ENCODE measurements at regions not wholly inside any gene's neighbourhood (a gene's known extent, or its start where the extent isn't known, plus 50 kb on each side); places are given as distances from the start of the nearest gene placed in this dataset.

GRCh38 chr2:63780518-63781155 is 61.1 kb upstream of the UGP2 start:
- Histone ChIP-seq H3K4me1 (no peaks in the 10 kb centered on the region), H3K36me3 (no peaks in the 10 kb centered on the region), H3K9me3 (no peaks in the 10 kb centered on the region), H3K27me3 (replicated peaks in 1 of 7) (no peaks in the 10 kb centered on the region), H3K4me3 (no peak overlapping the region), H3K27ac (no peak overlapping the region)
- TF ChIP-seq POLR2AphosphoS5 (IDR thresholded peaks at IDR 0.05), result no peak
- 42 to 65% (median 63%) methylated on average over 3 of the region's 3 CpGs for WGBS, 5 donors
- no peak for DNase-seq
- intact Hi-C loops (cut with DNase I; ENCODE audit: low total_unique reads), result no loop called here

GRCh38 chr2:63784461-63784860 is 57.2 kb upstream of the UGP2 start:
- Histone ChIP-seq H3K9me3 (no peaks in the 10 kb centered on the region), H3K4me3 (no peak overlapping the region), H3K27ac (no peak overlapping the region), H3K27me3 (replicated peaks in 1 of 7) (no peaks in the 10 kb centered on the region), H3K36me3 (no peaks in the 10 kb centered on the region), H3K4me1 (no peaks in the 10 kb centered on the region)
- no peak for TF ChIP-seq CTCF (IDR thresholded peaks at IDR 0.05 in 8 of 11, conservative IDR thresholded peaks at IDR 0.05 in 3 of 11)
- DNase-seq, result no peak
- intact Hi-C loops (cut with DNase I; ENCODE audit: low total_unique reads), result no loop called here

DNA sequence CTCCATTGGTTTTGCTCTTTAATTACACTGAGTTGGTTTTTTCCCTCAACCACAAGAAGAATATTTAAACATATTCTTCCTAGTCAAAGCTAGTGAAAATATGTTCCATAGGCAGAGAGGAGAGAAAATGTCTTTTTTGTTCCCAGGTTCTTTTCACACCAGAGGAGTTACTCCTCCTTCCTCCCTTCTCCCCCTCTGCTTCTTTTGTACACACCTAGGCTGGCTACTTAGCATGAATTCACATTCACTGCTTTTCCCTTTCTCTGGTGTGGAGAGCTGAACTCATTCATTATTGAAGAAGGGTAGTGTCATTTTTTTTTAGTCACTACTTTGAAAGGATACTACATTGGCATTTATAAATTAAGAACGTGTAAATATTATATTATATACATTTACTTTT is 56.6 kb upstream of the UGP2 start:
- no peaks in the 10 kb centered on the region for H3K9me3 ChIP-seq
- H3K4me1 ChIP-seq, result no peaks in the 10 kb centered on the region
- no peaks in the 10 kb centered on the region for H3K36me3 ChIP-seq
- TF ChIP-seq POLR2AphosphoS5 (IDR thresholded peaks at IDR 0.05) (no peak), CTCF (IDR thresholded peaks at IDR 0.05 in 8 of 11, conservative IDR thresholded peaks at IDR 0.05 in 3 of 11) (no peak), POLR2A (IDR thresholded peaks at IDR 0.05) (no peak)
- H3K27ac ChIP-seq, result no peak overlapping the region
- no peak for DNase-seq
- no peak overlapping the region for H3K4me3 ChIP-seq
- H3K27me3 ChIP-seq (replicated peaks in 1 of 7), result no peaks in the 10 kb centered on the region
- WGBS, 5 donors, result 77 to 95% (median 82%) methylated on average over 1 of the region's 1 CpG
- intact Hi-C loops (cut with DNase I; ENCODE audit: low total_unique reads), result no loop called here

DNA sequence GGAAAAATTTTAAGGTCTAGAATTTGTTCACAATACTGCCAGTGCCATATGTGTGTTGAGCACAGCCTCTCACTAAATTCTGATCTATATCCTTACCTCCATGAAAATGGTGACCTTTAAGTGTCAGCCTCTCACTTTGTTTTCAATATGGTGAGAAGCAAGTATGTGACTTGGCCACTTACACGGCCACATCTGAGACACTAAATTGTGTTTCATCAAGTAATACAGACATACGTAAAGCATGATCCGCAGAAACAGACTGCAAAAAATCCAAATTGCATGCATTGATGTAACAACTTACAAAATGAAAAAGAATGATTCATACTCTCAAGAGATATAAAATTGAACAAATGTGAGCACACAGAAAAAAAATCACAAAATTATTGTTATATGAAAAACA is 55.2 kb upstream of the UGP2 start:
- Histone ChIP-seq H3K4me3 (no peak overlapping the region), H3K36me3 (no peaks in the 10 kb centered on the region), H3K27ac (no peak overlapping the region), H3K27me3 (replicated peaks in 1 of 7) (no peaks in the 10 kb centered on the region), H3K4me1 (peaks cover 0 to 4% (median 0%) of the 10 kb centered on the region in 6 donors), H3K9me3 (no peaks in the 10 kb centered on the region)
- TF ChIP-seq POLR2AphosphoS5 (IDR thresholded peaks at IDR 0.05), result no peak
- no peak for TF ChIP-seq POLR2A (IDR thresholded peaks at IDR 0.05)
- no peak for TF ChIP-seq CTCF (IDR thresholded peaks at IDR 0.05 in 8 of 11, conservative IDR thresholded peaks at IDR 0.05 in 3 of 11)
- DNase-seq, result no peak
- 94 to 100% (median 97%) methylated on average over 3 of the region's 3 CpGs for WGBS, 5 donors
- intact Hi-C loops (cut with DNase I; ENCODE audit: low total_unique reads), result no loop called here

- 86 to 96% (median 92%) methylated on average over 3 of the region's 3 CpGs for WGBS, 5 donors
- Histone ChIP-seq H3K4me1 (peaks cover 0 to 4% (median 0%) of the 10 kb centered on the region in 6 donors), H3K9me3 (no peaks in the 10 kb centered on the region), H3K4me3 (no peak overlapping the region), H3K27me3 (replicated peaks in 1 of 7) (no peaks in the 10 kb centered on the region), H3K36me3 (no peaks in the 10 kb centered on the region), H3K27ac (no peak overlapping the region)
- no peak for DNase-seq
- TF ChIP-seq POLR2AphosphoS5 (IDR thresholded peaks at IDR 0.05) (no peak), POLR2A (IDR thresholded peaks at IDR 0.05) (no peak), CTCF (IDR thresholded peaks at IDR 0.05 in 8 of 11, conservative IDR thresholded peaks at IDR 0.05 in 3 of 11) (no peak)
- intact Hi-C loops (cut with DNase I; ENCODE audit: low total_unique reads), result no loop called here
Measured at GRCh38 chr2:63788071-63788470, 53.6 kb upstream of the UGP2 start.
